ENCODE measurements at regions not wholly inside any gene's neighbourhood (a gene's known extent, or its start where the extent isn't known, plus 50 kb on each side); places are given as distances from the start of the nearest gene placed in this dataset.

- Histone ChIP-seq H3K4me3 (ENCODE audit: low read length) (no peak overlapping the region), H3K9ac (ENCODE audit: low read length) (no peak overlapping the region), H3K36me3 (ENCODE audit: control insufficient read depth, insufficient read depth, low read length, severe bottlenecking) (no peaks in the 10 kb centered on the region), H3K9me3 (ENCODE audit: control insufficient read depth, low read length) (peaks cover 2% of the 10 kb centered on the region), H3K27me3 (replicated peaks; ENCODE audit: control insufficient read depth, insufficient read depth, low read length) (peaks cover 14% of the 10 kb centered on the region), H3K4me1 (ENCODE audit: control insufficient read depth, insufficient read depth, low read length) (no peaks in the 10 kb centered on the region)
- DNase-seq (ENCODE audit: low read depth): no peak
Measured at GRCh38 chr14:96690713-96691383, 106.3 kb upstream of the VRK1 start.

DNA sequence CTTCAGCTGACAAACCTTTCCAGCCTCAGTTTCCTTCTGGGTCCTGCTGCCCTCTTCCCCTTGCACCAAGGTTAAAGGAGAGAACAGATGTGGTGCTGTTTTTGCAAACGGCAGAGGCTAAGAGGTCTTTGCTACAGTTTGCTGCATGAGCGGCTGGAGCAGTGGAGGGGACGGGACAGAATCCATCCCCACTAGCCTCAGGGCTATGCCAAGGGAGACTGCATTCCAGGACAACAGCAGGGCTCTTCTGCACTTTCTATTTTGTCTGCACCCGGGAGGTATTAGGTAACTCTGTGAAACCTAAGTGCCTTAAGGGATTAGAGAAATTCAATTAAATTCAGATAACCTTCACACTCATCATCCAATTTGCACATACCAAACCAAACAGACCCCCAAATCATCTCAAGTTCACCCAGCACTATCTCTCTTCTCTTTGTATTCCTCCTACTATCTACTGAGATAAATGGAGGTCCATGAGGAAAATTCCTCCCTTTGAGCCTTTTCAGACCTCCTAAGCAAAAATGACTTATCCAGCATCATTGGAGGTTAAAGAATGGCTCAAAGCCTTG lies 103.8 kb upstream of the VRK1 start:
- H3K4me1 ChIP-seq (ENCODE audit: control insufficient read depth, insufficient read depth, low read length): no peaks in the 10 kb centered on the region
- no peak overlapping the region for H3K9ac ChIP-seq (ENCODE audit: low read length)
- no peak for DNase-seq (ENCODE audit: low read depth)
- peaks cover 2% of the 10 kb centered on the region for H3K9me3 ChIP-seq (ENCODE audit: control insufficient read depth, low read length)
- H3K4me3 ChIP-seq (ENCODE audit: low read length): no peak overlapping the region
- H3K27me3 ChIP-seq (replicated peaks; ENCODE audit: control insufficient read depth, insufficient read depth, low read length): peaks cover 13% of the 10 kb centered on the region
- no peaks in the 10 kb centered on the region for H3K36me3 ChIP-seq (ENCODE audit: control insufficient read depth, insufficient read depth, low read length, severe bottlenecking)

- Histone ChIP-seq H3K27me3 (replicated peaks; ENCODE audit: control insufficient read depth, insufficient read depth, low read length) (peaks cover 16% of the 10 kb centered on the region), H3K9me3 (ENCODE audit: control insufficient read depth, low read length) (peaks cover 2% of the 10 kb centered on the region), H3K36me3 (ENCODE audit: control insufficient read depth, insufficient read depth, low read length, severe bottlenecking) (no peaks in the 10 kb centered on the region), H3K4me3 (ENCODE audit: low read length) (no peak overlapping the region), H3K4me1 (ENCODE audit: control insufficient read depth, insufficient read depth, low read length) (no peaks in the 10 kb centered on the region), H3K9ac (ENCODE audit: low read length) (no peak overlapping the region)
- DNase-seq (ENCODE audit: low read depth): no peak
Measured at GRCh38 chr14:96693987-96694386, 103.2 kb upstream of the VRK1 start.

- Histone ChIP-seq H3K4me3 (ENCODE audit: low read length) (no peak overlapping the region), H3K36me3 (ENCODE audit: control insufficient read depth, insufficient read depth, low read length, severe bottlenecking) (no peaks in the 10 kb centered on the region), H3K27me3 (replicated peaks; ENCODE audit: control insufficient read depth, insufficient read depth, low read length) (peaks cover 16% of the 10 kb centered on the region), H3K9me3 (ENCODE audit: control insufficient read depth, low read length) (peaks cover 9% of the 10 kb centered on the region), H3K9ac (ENCODE audit: low read length) (no peak overlapping the region), H3K4me1 (ENCODE audit: control insufficient read depth, insufficient read depth, low read length) (no peaks in the 10 kb centered on the region)
- no peak for DNase-seq (ENCODE audit: low read depth)
Measured at GRCh38 chr14:96698960-96699539, 98.1 kb upstream of the VRK1 start.

- no peak for DNase-seq (ENCODE audit: low read depth)
- Histone ChIP-seq H3K4me1 (ENCODE audit: control insufficient read depth, insufficient read depth, low read length) (no peaks in the 10 kb centered on the region), H3K9ac (ENCODE audit: low read length) (no peak overlapping the region)
Measured at GRCh38 chr14:96699666-96700065, 97.5 kb upstream of the VRK1 start.

GRCh38 chr14:96702831-96703230 lies 94.4 kb upstream of the VRK1 start:
- H3K4me3 ChIP-seq (ENCODE audit: low read length): no peak overlapping the region
- H3K27me3 ChIP-seq (replicated peaks; ENCODE audit: control insufficient read depth, insufficient read depth, low read length): peaks cover 19% of the 10 kb centered on the region
- no peaks in the 10 kb centered on the region for H3K4me1 ChIP-seq (ENCODE audit: control insufficient read depth, insufficient read depth, low read length)
- no peak overlapping the region for H3K9ac ChIP-seq (ENCODE audit: low read length)
- no peak for DNase-seq (ENCODE audit: low read depth)
- H3K36me3 ChIP-seq (ENCODE audit: control insufficient read depth, insufficient read depth, low read length, severe bottlenecking): no peaks in the 10 kb centered on the region
- peaks cover 7% of the 10 kb centered on the region for H3K9me3 ChIP-seq (ENCODE audit: control insufficient read depth, low read length)

More at GRCh38 chr14:96699666-96700065, 97.5 kb upstream of the VRK1 start:
- Histone ChIP-seq H3K4me3 (ENCODE audit: low read length) (no peak overlapping the region), H3K27me3 (replicated peaks; ENCODE audit: control insufficient read depth, insufficient read depth, low read length) (peaks cover 11% of the 10 kb centered on the region), H3K36me3 (ENCODE audit: control insufficient read depth, insufficient read depth, low read length, severe bottlenecking) (no peaks in the 10 kb centered on the region), H3K9me3 (ENCODE audit: control insufficient read depth, low read length) (peaks cover 9% of the 10 kb centered on the region)

DNA sequence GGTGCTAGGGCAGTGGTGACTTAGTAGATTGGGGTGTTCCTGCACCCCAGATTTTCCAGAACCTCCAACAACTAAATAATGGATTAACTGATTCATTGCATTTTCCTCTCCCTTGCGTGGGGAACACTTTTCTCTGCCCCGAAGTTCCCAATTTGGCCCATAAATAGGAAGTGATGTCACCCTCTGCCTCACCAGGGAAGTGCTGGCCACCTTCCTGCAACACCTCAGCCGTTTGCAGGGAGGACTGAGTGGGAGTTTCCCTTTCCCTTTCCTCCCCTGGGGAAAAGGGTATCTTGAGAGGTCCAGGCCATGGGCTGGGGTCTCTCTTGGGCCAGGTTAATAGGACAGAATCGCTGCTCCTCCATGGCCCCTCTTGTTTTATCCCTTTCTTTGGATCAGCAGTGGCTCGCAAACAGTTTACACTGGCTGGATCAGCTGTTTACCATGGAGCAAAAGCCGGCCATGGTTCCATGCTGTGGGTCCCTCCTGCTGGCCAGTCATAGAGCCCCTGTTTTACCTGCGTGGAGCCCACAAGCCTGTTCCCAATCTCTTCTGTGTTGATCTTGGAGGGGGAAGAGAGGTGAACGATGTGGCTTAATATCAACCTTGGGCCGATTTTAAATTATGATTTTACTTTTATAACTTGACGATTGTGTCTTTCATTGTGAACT lies 91.6 kb upstream of the VRK1 start:
- no peaks in the 10 kb centered on the region for H3K9me3 ChIP-seq (ENCODE audit: control insufficient read depth, low read length)
- DNase-seq (ENCODE audit: low read depth): no peak

GRCh38 chr14:96706893-96707292 lies 90.3 kb upstream of the VRK1 start:
- no peak for DNase-seq (ENCODE audit: low read depth)
- no peaks in the 10 kb centered on the region for H3K36me3 ChIP-seq (ENCODE audit: control insufficient read depth, insufficient read depth, low read length, severe bottlenecking)
- H3K4me3 ChIP-seq (ENCODE audit: low read length): no peak overlapping the region
- H3K4me1 ChIP-seq (ENCODE audit: control insufficient read depth, insufficient read depth, low read length): no peaks in the 10 kb centered on the region
- no peaks in the 10 kb centered on the region for H3K9me3 ChIP-seq (ENCODE audit: control insufficient read depth, low read length)
- no peak overlapping the region for H3K9ac ChIP-seq (ENCODE audit: low read length)
- H3K27me3 ChIP-seq (replicated peaks; ENCODE audit: control insufficient read depth, insufficient read depth, low read length): peaks cover 21% of the 10 kb centered on the region

More for the DNA sequence above, 91.6 kb upstream of the VRK1 start:
- Histone ChIP-seq H3K4me3 (ENCODE audit: low read length) (no peak overlapping the region), H3K36me3 (ENCODE audit: control insufficient read depth, insufficient read depth, low read length, severe bottlenecking) (no peaks in the 10 kb centered on the region), H3K9ac (ENCODE audit: low read length) (no peak overlapping the region), H3K27me3 (replicated peaks; ENCODE audit: control insufficient read depth, insufficient read depth, low read length) (peaks cover 16% of the 10 kb centered on the region), H3K4me1 (ENCODE audit: control insufficient read depth, insufficient read depth, low read length) (no peaks in the 10 kb centered on the region)

GRCh38 chr14:96710060-96710666 lies 87.0 kb upstream of the VRK1 start:
- no peaks in the 10 kb centered on the region for H3K36me3 ChIP-seq (ENCODE audit: control insufficient read depth, insufficient read depth, low read length, severe bottlenecking)
- no peak for DNase-seq (ENCODE audit: low read depth)

DNA sequence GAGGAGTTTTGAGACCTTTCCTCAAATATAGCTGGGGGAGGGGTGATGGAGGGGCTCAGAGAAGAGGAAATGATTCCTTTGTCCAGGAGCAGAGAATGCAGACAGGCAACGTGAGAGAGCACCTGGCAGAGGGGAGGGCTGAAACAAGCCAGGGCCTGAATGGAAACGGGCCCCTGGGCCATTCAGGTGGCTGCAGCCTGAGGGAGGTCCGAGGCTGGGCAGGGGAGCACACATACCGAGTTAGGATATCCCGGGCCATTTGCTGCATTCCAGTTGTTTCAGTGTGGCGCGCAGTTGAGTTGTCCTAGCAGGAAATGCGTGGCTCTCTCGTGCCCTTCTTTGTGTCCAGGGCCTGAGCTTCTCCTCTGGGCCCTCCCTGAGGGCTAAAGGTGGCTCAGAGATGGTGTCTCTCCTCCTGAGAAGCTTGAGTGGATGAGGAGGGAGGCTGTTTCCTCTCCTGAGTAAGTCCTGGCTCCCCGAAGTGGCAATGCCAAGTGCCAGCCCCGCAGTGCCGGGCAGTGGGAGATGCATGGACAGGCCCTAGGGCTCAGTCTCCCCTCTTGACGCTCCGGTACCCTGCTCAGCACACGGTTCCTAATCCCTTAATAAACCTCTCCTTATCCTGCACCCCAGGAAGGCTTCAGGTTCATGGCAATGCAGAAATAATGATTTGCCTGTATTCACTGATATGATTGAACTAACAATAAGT lies 85.5 kb upstream of the VRK1 start:
- H3K4me3 ChIP-seq (ENCODE audit: low read length): no peak overlapping the region
- no peak for DNase-seq (ENCODE audit: low read depth)
- H3K36me3 ChIP-seq (ENCODE audit: control insufficient read depth, insufficient read depth, low read length, severe bottlenecking): no peaks in the 10 kb centered on the region
- no peaks in the 10 kb centered on the region for H3K9me3 ChIP-seq (ENCODE audit: control insufficient read depth, low read length)
- H3K4me1 ChIP-seq (ENCODE audit: control insufficient read depth, insufficient read depth, low read length): no peaks in the 10 kb centered on the region
- peaks cover 33% of the 10 kb centered on the region for H3K27me3 ChIP-seq (replicated peaks; ENCODE audit: control insufficient read depth, insufficient read depth, low read length)
- no peak overlapping the region for H3K9ac ChIP-seq (ENCODE audit: low read length)

More at GRCh38 chr14:96710060-96710666, 87.0 kb upstream of the VRK1 start:
- Histone ChIP-seq H3K4me1 (ENCODE audit: control insufficient read depth, insufficient read depth, low read length) (no peaks in the 10 kb centered on the region), H3K9me3 (ENCODE audit: control insufficient read depth, low read length) (no peaks in the 10 kb centered on the region), H3K9ac (ENCODE audit: low read length) (no peak overlapping the region), H3K4me3 (ENCODE audit: low read length) (no peak overlapping the region), H3K27me3 (replicated peaks; ENCODE audit: control insufficient read depth, insufficient read depth, low read length) (peaks cover 36% of the 10 kb centered on the region)
